ENCODE measurements at regions not wholly inside any gene's neighbourhood (a gene's known extent, or its start where the extent isn't known, plus 50 kb on each side); places are given as distances from the start of the nearest gene placed in this dataset.

DNA sequence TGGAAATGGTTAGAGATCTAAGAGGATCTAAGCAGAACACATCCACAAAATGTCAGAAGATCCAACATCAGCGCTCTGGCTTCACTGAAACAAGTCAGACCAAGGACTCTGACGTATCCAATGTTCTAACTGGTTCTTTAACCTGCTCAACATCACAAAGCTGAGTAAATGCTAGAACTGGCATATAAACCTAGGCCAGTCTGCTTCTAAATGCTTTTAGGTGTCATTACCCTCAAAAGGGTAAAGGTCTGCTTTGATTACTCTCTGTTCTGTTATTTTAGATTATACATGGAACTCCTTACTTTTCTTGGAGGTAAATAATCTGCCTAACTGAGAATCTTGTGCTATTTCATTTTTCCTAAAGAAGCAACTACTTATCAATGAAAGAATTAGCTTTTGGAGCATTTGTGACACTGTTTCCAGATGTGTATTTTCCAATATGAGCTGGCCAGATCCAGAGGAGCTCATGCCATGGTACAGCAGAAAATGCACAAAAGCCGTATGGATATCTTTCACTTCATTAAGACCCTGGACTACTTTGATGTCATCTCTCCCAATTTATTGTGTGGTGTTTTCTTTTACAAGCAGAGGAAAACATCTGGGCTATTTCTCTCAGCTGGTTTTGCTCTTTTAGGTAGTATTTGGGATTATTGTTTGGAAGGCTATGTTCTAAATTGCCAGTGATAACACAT, 123.5 kb downstream of the RASGEF1B start:
- ChIA-PET POLR2A (interaction anchor here in 1 of 2 donors (0.6 kb wide), 1 partner anchor 1902 kb away, joined by 3 read pairs; no protein-coding TSS in a partner anchor), CTCF (interaction anchor here in 1 of 2 donors (0.5 to 0.7 kb wide), 2 partner anchors 33 to 1736 kb away, joined by 3 read pairs; no protein-coding TSS in a partner anchor)
- Mint-ChIP-seq H3K4me3 (no peak overlapping the region), H3K9me3 (no peaks in the 10 kb centered on the region), H3K36me3 (no peaks in the 10 kb centered on the region), H3K27ac (no peak overlapping the region), H3K27me3 (peaks cover 13 to 19% of the 10 kb centered on the region in 2 donors), H3K4me1 (no peaks in the 10 kb centered on the region)
- Histone ChIP-seq H3K27me3 (replicated peaks in 1 of 2; ENCODE audit: control insufficient read depth in 2 of 2, extremely low read depth in 1 of 2, insufficient read depth in 2 of 2, low read length in 1 of 2) (peaks cover 0 to 10% of the 10 kb centered on the region in 2 experiments), H3K9me3 (no peaks in the 10 kb centered on the region), H3K4me1 (ENCODE audit: control insufficient read depth in 1 of 2, extremely low read depth in 1 of 2, insufficient read depth in 2 of 2, low read length in 2 of 2) (no peaks in the 10 kb centered on the region), H3K4me3 (ENCODE audit: control insufficient read depth in 1 of 2, extremely low read depth in 1 of 2, low read length in 1 of 2) (no peak overlapping the region), H3K27ac (ENCODE audit: low read length) (no peak overlapping the region), H3K36me3 (ENCODE audit: control insufficient read depth in 2 of 2, extremely low read depth in 1 of 2, insufficient read depth in 1 of 2, low read length in 1 of 2) (no peaks in the 10 kb centered on the region)
- no peak for DNase-seq
- no peak for ATAC-seq (replicated peaks in 1 of 4)
- 100% methylated on average over 1 of the region's 3 CpGs for whole genome bisulfite sequencing (ENCODE audit: insufficient coverage)

- Mint-ChIP-seq H3K27me3 (peaks cover 13 to 16% of the 10 kb centered on the region in 2 donors), H3K4me3 (no peak overlapping the region), H3K4me1 (no peaks in the 10 kb centered on the region), H3K36me3 (no peaks in the 10 kb centered on the region), H3K27ac (no peak overlapping the region), H3K9me3 (no peaks in the 10 kb centered on the region)
- Histone ChIP-seq H3K9me3 (no peaks in the 10 kb centered on the region), H3K27ac (ENCODE audit: low read length) (no peak overlapping the region), H3K4me3 (ENCODE audit: control insufficient read depth in 1 of 2, extremely low read depth in 1 of 2, low read length in 1 of 2) (no peak overlapping the region), H3K4me1 (ENCODE audit: control insufficient read depth in 1 of 2, extremely low read depth in 1 of 2, insufficient read depth in 2 of 2, low read length in 2 of 2) (no peaks in the 10 kb centered on the region), H3K27me3 (replicated peaks in 1 of 2; ENCODE audit: control insufficient read depth in 2 of 2, extremely low read depth in 1 of 2, insufficient read depth in 2 of 2, low read length in 1 of 2) (peaks cover 0 to 10% of the 10 kb centered on the region in 2 experiments), H3K36me3 (ENCODE audit: control insufficient read depth in 2 of 2, extremely low read depth in 1 of 2, insufficient read depth in 1 of 2, low read length in 1 of 2) (no peaks in the 10 kb centered on the region)
- ChIA-PET CTCF (no interaction called here), POLR2A (no interaction called here)
- no peak for ATAC-seq (replicated peaks in 1 of 4)
- DNase-seq, result no peak
- WGBS (ENCODE audit: insufficient coverage), result no CpG with 5 or more reads among the region's 1 CpG
Observed at GRCh38 chr4:81346719-81347118, 125.0 kb downstream of the RASGEF1B start.

DNA sequence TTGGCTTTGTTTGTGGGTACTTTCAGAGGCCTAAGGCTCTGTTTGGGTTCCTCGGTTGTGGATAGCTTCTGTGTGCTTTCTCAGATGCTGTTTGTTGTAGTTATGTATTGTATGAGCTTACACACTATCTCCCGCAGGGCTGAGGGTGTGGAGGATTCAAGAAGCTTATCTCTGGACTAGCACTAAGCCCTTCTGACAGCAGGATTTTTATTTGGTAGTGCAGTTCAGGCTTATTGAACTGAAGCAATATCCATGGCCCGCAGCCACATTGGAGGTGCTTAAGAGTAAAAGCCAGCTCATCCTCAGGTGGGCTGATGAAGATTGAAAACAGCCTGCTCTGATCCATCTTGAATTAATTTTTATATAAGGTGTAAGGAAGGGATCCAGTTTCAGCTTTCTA, 128.2 kb downstream of the RASGEF1B start:
- DNase-seq (no peak), ATAC-seq (replicated peaks in 1 of 4) (no peak)
- Histone ChIP-seq H3K27me3 (replicated peaks in 1 of 2; ENCODE audit: control insufficient read depth in 2 of 2, extremely low read depth in 1 of 2, insufficient read depth in 2 of 2, low read length in 1 of 2) (peaks cover 0 to 10% of the 10 kb centered on the region in 2 experiments), H3K9me3 (no peaks in the 10 kb centered on the region), H3K27ac (ENCODE audit: low read length) (no peak overlapping the region), H3K4me3 (ENCODE audit: control insufficient read depth in 1 of 2, extremely low read depth in 1 of 2, low read length in 1 of 2) (no peak overlapping the region), H3K36me3 (ENCODE audit: control insufficient read depth in 2 of 2, extremely low read depth in 1 of 2, insufficient read depth in 1 of 2, low read length in 1 of 2) (no peaks in the 10 kb centered on the region), H3K4me1 (ENCODE audit: control insufficient read depth in 1 of 2, extremely low read depth in 1 of 2, insufficient read depth in 2 of 2, low read length in 2 of 2) (no peaks in the 10 kb centered on the region)
- Mint-ChIP-seq H3K4me1 (no peaks in the 10 kb centered on the region), H3K27ac (no peak overlapping the region), H3K9me3 (no peaks in the 10 kb centered on the region), H3K4me3 (no peak overlapping the region), H3K36me3 (no peaks in the 10 kb centered on the region), H3K27me3 (peaks cover 16 to 22% of the 10 kb centered on the region in 2 donors)
- ChIA-PET CTCF (interaction anchor here in 1 of 2 donors (1.1 kb wide), 1 partner anchor 8 kb away, joined by 3 read pairs; no protein-coding TSS in a partner anchor), POLR2A (interaction anchor here in 1 of 2 donors (0.6 kb wide), 1 partner anchor 1422 kb away, joined by 3 read pairs; no protein-coding TSS in a partner anchor)
- 79% methylated on average over 2 of the region's 3 CpGs for WGBS (ENCODE audit: insufficient coverage)

DNA sequence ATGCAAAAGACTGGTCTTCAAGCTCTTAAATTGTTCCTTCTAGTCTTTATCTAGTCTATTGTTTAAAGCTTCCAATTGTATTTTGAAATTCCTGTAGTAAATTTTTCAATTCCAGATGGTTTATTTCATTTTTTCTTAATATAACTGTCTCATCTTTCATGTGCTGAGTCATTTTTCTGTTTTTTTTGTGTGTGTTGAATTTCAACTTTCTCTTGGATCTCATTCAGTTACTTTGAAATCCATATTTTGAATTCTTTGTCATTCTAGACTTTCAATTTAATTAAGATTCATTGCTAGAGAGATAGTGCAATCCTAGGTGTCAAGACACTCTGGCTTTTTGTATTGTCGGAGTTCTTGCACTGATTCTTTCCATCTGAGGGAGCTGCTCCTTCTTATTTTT, 128.0 kb upstream of the PRKG2 start:
- DNase-seq, result no peak
- Mint-ChIP-seq H3K4me3 (no peak overlapping the region), H3K9me3 (no peaks in the 10 kb centered on the region), H3K27ac (no peak overlapping the region), H3K27me3 (peaks cover 16 to 22% of the 10 kb centered on the region in 2 donors), H3K36me3 (no peaks in the 10 kb centered on the region), H3K4me1 (no peaks in the 10 kb centered on the region)
- Histone ChIP-seq H3K4me1 (ENCODE audit: control insufficient read depth in 1 of 2, extremely low read depth in 1 of 2, insufficient read depth in 2 of 2, low read length in 2 of 2) (no peaks in the 10 kb centered on the region), H3K4me3 (ENCODE audit: control insufficient read depth in 1 of 2, extremely low read depth in 1 of 2, low read length in 1 of 2) (no peak overlapping the region), H3K27me3 (replicated peaks in 1 of 2; ENCODE audit: control insufficient read depth in 2 of 2, extremely low read depth in 1 of 2, insufficient read depth in 2 of 2, low read length in 1 of 2) (peaks cover 0 to 10% of the 10 kb centered on the region in 2 experiments), H3K27ac (ENCODE audit: low read length) (no peak overlapping the region), H3K36me3 (ENCODE audit: control insufficient read depth in 2 of 2, extremely low read depth in 1 of 2, insufficient read depth in 1 of 2, low read length in 1 of 2) (no peaks in the 10 kb centered on the region), H3K9me3 (no peaks in the 10 kb centered on the region)
- no peak for ATAC-seq (replicated peaks in 1 of 4)
- WGBS (ENCODE audit: insufficient coverage), result 67% methylated on average over 1 of the region's 1 CpG
- ChIA-PET POLR2A (no interaction called here), CTCF (interaction anchor here in 1 of 2 donors (1.1 kb wide), 1 partner anchor 9 kb away, joined by 3 read pairs; no protein-coding TSS in a partner anchor)

GRCh38 chr4:81337211-81337610, 122.2 kb upstream of the PRKG2 start:
- Mint-ChIP-seq H3K4me1 (no peaks in the 10 kb centered on the region), H3K27ac (no peak overlapping the region), H3K27me3 (peaks cover 2 to 20% of the 10 kb centered on the region in 2 donors), H3K4me3 (no peak overlapping the region), H3K36me3 (no peaks in the 10 kb centered on the region), H3K9me3 (no peaks in the 10 kb centered on the region)
- ChIA-PET POLR2A (no interaction called here), CTCF (no interaction called here)
- Histone ChIP-seq H3K27me3 (replicated peaks in 1 of 2; ENCODE audit: control insufficient read depth in 2 of 2, extremely low read depth in 1 of 2, insufficient read depth in 2 of 2, low read length in 1 of 2) (no peaks in the 10 kb centered on the region), H3K36me3 (ENCODE audit: control insufficient read depth in 2 of 2, extremely low read depth in 1 of 2, insufficient read depth in 1 of 2, low read length in 1 of 2) (no peaks in the 10 kb centered on the region), H3K4me3 (ENCODE audit: control insufficient read depth in 1 of 2, extremely low read depth in 1 of 2, low read length in 1 of 2) (no peak overlapping the region), H3K9me3 (no peaks in the 10 kb centered on the region), H3K27ac (ENCODE audit: low read length) (no peak overlapping the region), H3K4me1 (ENCODE audit: control insufficient read depth in 1 of 2, extremely low read depth in 1 of 2, insufficient read depth in 2 of 2, low read length in 2 of 2) (no peaks in the 10 kb centered on the region)
- WGBS (ENCODE audit: insufficient coverage), result no CpG with 5 or more reads among the region's 1 CpG
- ATAC-seq (replicated peaks in 1 of 4) (no peak), DNase-seq (no peak)

- Histone ChIP-seq H3K4me1 (ENCODE audit: control insufficient read depth in 1 of 2, extremely low read depth in 1 of 2, insufficient read depth in 2 of 2, low read length in 2 of 2) (no peaks in the 10 kb centered on the region), H3K4me3 (ENCODE audit: control insufficient read depth in 1 of 2, extremely low read depth in 1 of 2, low read length in 1 of 2) (no peak overlapping the region), H3K27me3 (replicated peaks in 1 of 2; ENCODE audit: control insufficient read depth in 2 of 2, extremely low read depth in 1 of 2, insufficient read depth in 2 of 2, low read length in 1 of 2) (no peaks in the 10 kb centered on the region), H3K27ac (ENCODE audit: low read length) (no peak overlapping the region), H3K36me3 (ENCODE audit: control insufficient read depth in 2 of 2, extremely low read depth in 1 of 2, insufficient read depth in 1 of 2, low read length in 1 of 2) (no peaks in the 10 kb centered on the region), H3K9me3 (no peaks in the 10 kb centered on the region)
- Mint-ChIP-seq H3K27me3 (peaks cover 0 to 5% of the 10 kb centered on the region in 2 donors), H3K4me3 (no peak overlapping the region), H3K36me3 (no peaks in the 10 kb centered on the region), H3K9me3 (no peaks in the 10 kb centered on the region), H3K4me1 (no peaks in the 10 kb centered on the region), H3K27ac (no peak overlapping the region)
- no peak for DNase-seq
- ATAC-seq (replicated peaks in 1 of 4), result no peak
- ChIA-PET CTCF (no interaction called here), POLR2A (no interaction called here)
- WGBS (ENCODE audit: insufficient coverage), result no CpG with 5 or more reads among the region's 5 CpGs
Observed at GRCh38 chr4:81335122-81335912, 120.3 kb upstream of the PRKG2 start.

Measured in T-cell (primary cell).